B cell (primary cell): ENCODE measurements at regions not wholly inside any gene's neighbourhood (a gene's known extent, or its start where the extent isn't known, plus 50 kb on each side); places are given as distances from the start of the nearest gene placed in this dataset.
"Not testable (repeated sequence)": the region's sequence is repeated elsewhere in the genome, so short reads cannot be mapped to it uniquely, and the experiment has no call there.

Experiments used
- ATAC-seq: fragments of 200-7000 bp; cut with Tn5 transposase; one replicate; pipeline ENCODE4 v1.10.0; 2021; ENCODE audit warnings: low read depth, mild to moderate bottlenecking, moderate number of reproducible peaks, moderate library complexity
- CTCF ChIA-PET: fragments of 350-600 bp; sonication (Branson Sonifier 250); formaldehyde crosslinking; loops from one replicate; lab custom pipeline; 2021; ENCODE audit warnings: antibody characterized with exemption, inconsistent platforms; lab: Charles Lee
- POLR2A ChIA-PET: fragments of 350-600 bp; sonication (Branson Sonifier 250); formaldehyde crosslinking; loops from one replicate; lab custom pipeline; 2021; ENCODE audit warnings: antibody characterized with exemption; lab: Charles Lee
- DNase-seq: peaks from one replicate; pipeline ENCODE4 v3.0.0; 2013
- H2AFZ ChIP-seq: 2 replicates; pipeline ENCODE4 v1.6.1; 2012; ENCODE audit warnings: mild to moderate bottlenecking, low read depth, low read length; ENCODE audit not compliant: insufficient read depth, poor library complexity, severe bottlenecking
- H3K27ac ChIP-seq, 2 donors: 1 replicate in 1 of 2; 2 replicates in 1 of 2; pipeline ENCODE4 v1.5.1; 2012 to 2013; ENCODE audit warnings: low read length in 2 of 2, mild to moderate bottlenecking in 2 of 2, moderate library complexity in 1 of 2
- H3K27me3 ChIP-seq, 4 experiments: fragments of 200-600 bp in 1 of 4; sonication (generic) in 1 of 4; replicated peaks in 1 of 4; 1 replicate in 2 of 4; 2 replicates in 2 of 4; pipeline versions ENCODE4 v1.6.1 to v1.7.0; 2013 to 2016; ENCODE audit warnings: low read length in 3 of 4, mild to moderate bottlenecking in 2 of 4, mixed read lengths in 1 of 4, moderate library complexity in 1 of 4; ENCODE audit not compliant: insufficient read depth in 4 of 4, control insufficient read depth in 3 of 4; ENCODE audit errors: control extremely low read depth in 1 of 4
- H3K36me3 ChIP-seq, 2 experiments: replicated peaks in 1 of 2; 1 replicate in 1 of 2; 2 replicates in 1 of 2; pipeline versions ENCODE4 v1.6.1 to v1.7.1; 2013; ENCODE audit warnings: low read length in 1 of 2; ENCODE audit not compliant: insufficient read depth in 2 of 2, control insufficient read depth in 1 of 2; ENCODE audit errors: control extremely low read depth in 1 of 2, extremely low read depth in 1 of 2
- H3K4me1 ChIP-seq, 2 donors: fragments of 200-600 bp in 1 of 2; sonication (generic) in 1 of 2; 1 replicate in 1 of 2; 2 replicates in 1 of 2; pipeline versions ENCODE4 v1.5.1 to v1.6.1; 2013 to 2017; ENCODE audit warnings: low read length in 2 of 2; ENCODE audit not compliant: control insufficient read depth in 2 of 2, insufficient read depth in 2 of 2
- H3K4me2 ChIP-seq: replicated peaks from 2 replicates; pipeline ENCODE3; 2012; ENCODE audit warnings: mild to moderate bottlenecking, low read depth, low read length; ENCODE audit not compliant: poor library complexity, severe bottlenecking
- H3K4me3 ChIP-seq, 5 experiments: fragments of 200-600 bp in 1 of 5; sonication (generic) in 1 of 5; 1 replicate in 3 of 5; 2 replicates in 2 of 5; pipeline versions ENCODE4 v1.5.1 to v1.7.0; 2011 to 2016; ENCODE audit warnings: low read length in 4 of 5, mild to moderate bottlenecking in 4 of 5, low read depth in 2 of 5, control low read depth in 1 of 5, moderate library complexity in 1 of 5; ENCODE audit not compliant: insufficient read depth in 1 of 5; ENCODE audit errors: control extremely low read depth in 1 of 5, extremely low read depth in 1 of 5
- H3K79me2 ChIP-seq: fragments of 200-600 bp; sonication (generic); one replicate; pipeline ENCODE4 v1.6.0; 2016; ENCODE audit warnings: low read length; ENCODE audit not compliant: control insufficient read depth, insufficient read depth
- H3K9ac ChIP-seq: fragments of 200-600 bp; sonication (generic); 2 replicates; pipeline ENCODE4 v1.6.1; 2017; ENCODE audit warnings: mild to moderate bottlenecking, low read length, moderate library complexity
- H3K9me3 ChIP-seq, 3 donors: one replicate each; pipeline versions ENCODE4 v1.6.1 to v1.7.1; 2013; ENCODE audit warnings: low read length in 2 of 3; ENCODE audit not compliant: control insufficient read depth in 2 of 3, insufficient read depth in 1 of 3; ENCODE audit errors: control extremely low read depth in 1 of 3
- H4K20me1 ChIP-seq: 2 replicates; pipeline ENCODE4 v1.6.0; 2012; ENCODE audit warnings: mild to moderate bottlenecking, low read length; ENCODE audit not compliant: insufficient read depth, control insufficient read depth, poor library complexity, severe bottlenecking
- H3K27ac Mint-ChIP-seq: one replicate; pipeline ENCODE4 v1.8.0; 2021; ENCODE audit warnings: mixed read lengths
- H3K27me3 Mint-ChIP-seq: one replicate; pipeline ENCODE4 v1.8.0; 2021; ENCODE audit warnings: mixed read lengths
- H3K4me1 Mint-ChIP-seq: one replicate; pipeline ENCODE4 v1.8.0; 2021; ENCODE audit warnings: mixed read lengths
- H3K4me3 Mint-ChIP-seq: one replicate; pipeline ENCODE4 v1.8.0; 2021; ENCODE audit warnings: mixed read lengths
- H3K9me3 Mint-ChIP-seq: one replicate; pipeline ENCODE4 v1.8.0; 2022; ENCODE audit warnings: mixed read lengths; ENCODE audit not compliant: insufficient read depth
- WGBS: methylation state at CpG from one replicate; pipeline ENCODE4 v1.1.5; 2013; ENCODE audit warnings: missing lambda C conversion rate; ENCODE audit not compliant: insufficient coverage; 5-methylcytosine and 5-hydroxymethylcytosine counted together
- intact Hi-C: fragments of 100-400 bp; cut with micrococcal nuclease; formaldehyde crosslinking; loops from one replicate; pipeline ENCODE4 v1.10.0; 2022

DNA sequence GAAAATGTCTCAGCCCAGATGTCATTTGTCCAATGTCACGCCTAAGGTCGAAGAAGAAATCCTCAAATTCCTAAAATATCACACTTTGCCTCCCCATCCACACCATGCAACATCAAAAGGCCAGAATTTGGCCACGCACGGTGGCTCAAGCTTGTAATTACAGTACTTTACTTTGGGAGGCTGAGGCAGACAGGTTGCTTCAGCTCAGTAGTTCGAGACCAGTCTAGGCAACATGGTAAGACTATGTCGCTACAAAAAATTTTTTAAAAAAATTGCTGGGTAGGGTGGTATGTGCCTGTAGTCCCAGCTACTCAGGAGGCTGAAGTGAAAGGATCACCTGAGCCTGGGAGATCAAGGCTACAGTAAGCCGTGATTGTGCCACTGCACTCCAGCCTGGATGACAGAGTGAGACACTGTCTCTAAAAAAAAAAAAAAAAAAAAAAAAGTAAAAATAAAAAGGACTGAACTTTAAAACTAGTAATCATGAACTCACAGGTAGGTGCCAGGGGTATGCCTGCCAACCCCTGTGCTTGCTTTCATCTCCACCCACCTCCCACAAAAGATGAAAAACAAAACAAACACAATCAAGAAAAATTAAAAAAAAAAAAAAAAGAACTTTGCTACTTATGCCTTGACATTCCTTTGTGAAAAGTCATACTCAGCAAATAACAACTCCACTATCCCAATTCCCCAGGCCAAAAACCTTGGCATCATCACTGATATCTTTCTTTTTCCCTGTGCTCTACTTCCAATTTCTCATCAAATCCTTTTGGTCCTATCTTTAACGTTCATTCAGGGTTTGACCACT is 81.3 kb downstream of the SYT15 start:
- H3K4me1 Mint-ChIP-seq, H3K36me3 ChIP-seq, H3K9me3 Mint-ChIP-seq, H3K4me1 ChIP-seq, H3K9ac ChIP-seq, H3K9me3 ChIP-seq, H2AFZ ChIP-seq, H3K79me2 ChIP-seq, H3K4me3 ChIP-seq, ATAC-seq, DNase-seq, H4K20me1 ChIP-seq, H3K27me3 Mint-ChIP-seq, intact Hi-C loops, H3K27me3 ChIP-seq, H3K27ac ChIP-seq, H3K4me2 ChIP-seq, H3K27ac Mint-ChIP-seq, H3K4me3 Mint-ChIP-seq, CTCF ChIA-PET, POLR2A ChIA-PET: not testable (repeated sequence)
- WGBS, result no CpG with 5 or more reads among the region's 8 CpGs

DNA sequence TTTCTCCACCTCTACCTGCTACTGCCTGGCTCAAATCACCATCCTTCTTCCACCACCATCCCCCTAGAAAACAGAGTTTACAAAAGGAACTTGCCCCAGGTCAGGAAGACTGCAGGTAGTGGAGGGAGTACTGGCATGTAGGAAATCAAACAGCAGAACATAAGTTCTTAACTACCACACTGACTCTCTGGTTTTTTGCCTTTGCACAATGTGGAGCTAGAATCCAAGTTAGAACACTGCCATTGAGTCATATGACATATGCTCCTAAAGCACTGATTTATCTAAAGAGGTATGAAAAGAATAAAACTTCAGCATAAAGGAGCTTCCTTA is 81.9 kb downstream of the SYT15 start:
- H4K20me1 ChIP-seq, H3K27me3 Mint-ChIP-seq, H3K36me3 ChIP-seq, H3K9me3 ChIP-seq, H3K4me1 ChIP-seq, ATAC-seq, CTCF ChIA-PET, intact Hi-C loops, H3K9me3 Mint-ChIP-seq, H3K4me3 ChIP-seq, H3K4me1 Mint-ChIP-seq, H3K27ac ChIP-seq, H3K27me3 ChIP-seq, DNase-seq, H3K79me2 ChIP-seq, H3K9ac ChIP-seq, POLR2A ChIA-PET, H3K27ac Mint-ChIP-seq, H3K4me3 Mint-ChIP-seq, H2AFZ ChIP-seq, H3K4me2 ChIP-seq: not testable (repeated sequence)

DNA sequence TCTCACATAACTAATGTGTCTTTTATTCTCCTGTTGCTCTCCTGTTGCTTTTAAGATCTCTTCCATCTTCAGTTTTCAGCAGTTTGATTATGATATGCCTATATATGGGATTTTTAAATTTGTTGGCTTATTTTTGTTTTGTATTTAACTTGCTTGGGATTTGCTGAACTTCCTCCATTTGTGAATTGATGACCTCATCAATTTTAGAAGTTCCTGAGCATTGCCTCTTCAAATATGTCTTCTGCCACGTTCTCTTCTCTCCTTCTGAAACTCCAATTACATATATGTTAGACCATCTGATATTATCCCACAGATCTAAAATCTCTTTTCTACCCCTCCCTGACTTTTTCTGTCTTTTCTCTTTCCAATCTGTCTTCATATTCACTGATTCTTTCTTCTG is 86.6 kb downstream of the SYT15 start:
- WGBS, result no CpG with 5 or more reads among the region's 1 CpG
- H3K79me2 ChIP-seq, H3K4me3 Mint-ChIP-seq, H3K4me2 ChIP-seq, H3K27me3 Mint-ChIP-seq, H3K36me3 ChIP-seq, H3K27ac Mint-ChIP-seq, H3K27me3 ChIP-seq, H3K9me3 ChIP-seq, H4K20me1 ChIP-seq, H3K4me3 ChIP-seq, H3K4me1 Mint-ChIP-seq, DNase-seq, H3K9me3 Mint-ChIP-seq, POLR2A ChIA-PET, H3K4me1 ChIP-seq, intact Hi-C loops, H3K27ac ChIP-seq, ATAC-seq, H2AFZ ChIP-seq, CTCF ChIA-PET, H3K9ac ChIP-seq: not testable (repeated sequence)

DNA sequence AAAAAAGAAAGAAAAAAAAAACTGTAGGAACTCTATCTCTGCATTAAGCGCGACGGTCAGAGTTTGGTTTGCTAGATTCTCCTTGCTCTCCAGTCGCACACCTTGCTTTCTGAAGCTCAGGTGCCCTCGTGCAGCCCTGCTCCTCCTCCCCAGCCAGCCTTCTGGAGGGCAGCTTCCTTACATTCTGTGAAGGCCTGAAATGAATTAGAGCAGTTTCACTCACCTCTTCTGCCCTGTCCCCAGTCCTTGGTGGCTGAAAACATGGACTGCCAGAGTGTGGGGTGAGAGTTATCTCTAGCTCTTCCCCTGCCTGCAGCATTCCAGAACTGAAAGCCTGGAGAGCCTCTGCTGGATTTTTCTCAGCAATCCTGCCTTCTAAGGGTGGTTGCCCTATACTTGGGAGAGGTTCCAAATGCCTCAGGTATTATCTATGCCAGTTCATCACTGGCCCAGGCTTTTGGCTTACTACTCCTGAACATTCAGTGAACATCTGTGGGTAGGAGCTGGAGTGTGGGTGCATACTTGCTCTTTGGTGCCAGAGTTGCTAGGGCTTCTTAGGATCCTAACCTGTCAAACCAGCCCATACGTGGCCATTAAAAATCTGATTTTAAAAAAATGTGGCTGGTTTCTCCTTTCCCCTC is 89.5 kb downstream of the SYT15 start:
- POLR2A ChIA-PET, H3K27me3 ChIP-seq, H3K9ac ChIP-seq, H3K9me3 ChIP-seq, H3K4me3 ChIP-seq, ATAC-seq, DNase-seq, H4K20me1 ChIP-seq, H3K36me3 ChIP-seq, H3K4me1 Mint-ChIP-seq, H3K79me2 ChIP-seq, H3K27ac Mint-ChIP-seq, intact Hi-C loops, H3K27me3 Mint-ChIP-seq, H3K4me2 ChIP-seq, H2AFZ ChIP-seq, H3K4me1 ChIP-seq, H3K27ac ChIP-seq, H3K4me3 Mint-ChIP-seq, CTCF ChIA-PET, H3K9me3 Mint-ChIP-seq: not testable (repeated sequence)
- WGBS, result no CpG with 5 or more reads among the region's 6 CpGs
